Vagina (tissue), 2 donors: ENCODE measurements at regions not wholly inside any gene's neighbourhood (a gene's known extent, or its start where the extent isn't known, plus 50 kb on each side); places are given as distances from the start of the nearest gene placed in this dataset.
A peak's percentile ranks its signal among the peaks of the same experiment; 100 is the strongest.

ENCODE experiments used
- DNase-seq, 2 donors: peaks; one replicate each; pipeline ENCODE4 v3.0.0-alpha.2; 2017; ENCODE audit errors: extremely low spot score in 2 of 2
- H3K27ac ChIP-seq: fragments of 200-600 bp; sonication (generic); one replicate; pipeline ENCODE4 v1.5.1; 2019
- H3K27me3 ChIP-seq: fragments of 200-600 bp; sonication (generic); one replicate; pipeline ENCODE4 v1.5.1; 2019
- H3K36me3 ChIP-seq, 2 donors: fragments of 200-600 bp; sonication (generic); one replicate each; pipeline ENCODE4 v1.5.1; 2017 to 2019
- H3K4me1 ChIP-seq: fragments of 200-600 bp; sonication (generic); one replicate; pipeline ENCODE4 v1.5.1; 2019
- H3K4me3 ChIP-seq, 2 donors: fragments of 200-600 bp; sonication (generic); 1 replicate in 1 of 2; 2 replicates in 1 of 2; pipeline ENCODE4 v1.5.1; 2016 to 2019
- H3K9me3 ChIP-seq: fragments of 200-600 bp; sonication (generic); one replicate; pipeline ENCODE4 v1.5.1; 2019
- POLR2A ChIP-seq, 2 donors: fragments of 450-650 bp; IDR thresholded peaks; one replicate each; pipeline ENCODE4 v1.6.1; 2017; ENCODE audit warnings: antibody characterized with exemption in 2 of 2, mild to moderate bottlenecking in 2 of 2, moderate library complexity in 2 of 2
- POLR2AphosphoS5 ChIP-seq, 2 donors: sonication (generic); formaldehyde crosslinking; IDR thresholded peaks; one replicate each; pipeline ENCODE4 v1.9.0; 2017; ENCODE audit warnings: antibody characterized with exemption in 2 of 2, mild to moderate bottlenecking in 2 of 2, low read depth in 1 of 2; ENCODE audit not compliant: insufficient read depth in 1 of 2
- intact Hi-C: fragments of 100-400 bp; cut with DNase I; formaldehyde crosslinking; loops from one replicate; pipeline ENCODE4 v1.15.1; 2023
- TF ChIP-seq, protein P1 (sequence below), 3 experiments: fragments of 450-650 bp in 2 of 3; fragments of 200-600 bp in 1 of 3; sonication (generic) in 1 of 3; IDR thresholded peaks; one replicate each; pipeline ENCODE4 v1.5.1; 2017 to 2019; ENCODE audit warnings: antibody characterized with exemption in 3 of 3, mild to moderate bottlenecking in 2 of 3, moderate library complexity in 2 of 3

DNA sequence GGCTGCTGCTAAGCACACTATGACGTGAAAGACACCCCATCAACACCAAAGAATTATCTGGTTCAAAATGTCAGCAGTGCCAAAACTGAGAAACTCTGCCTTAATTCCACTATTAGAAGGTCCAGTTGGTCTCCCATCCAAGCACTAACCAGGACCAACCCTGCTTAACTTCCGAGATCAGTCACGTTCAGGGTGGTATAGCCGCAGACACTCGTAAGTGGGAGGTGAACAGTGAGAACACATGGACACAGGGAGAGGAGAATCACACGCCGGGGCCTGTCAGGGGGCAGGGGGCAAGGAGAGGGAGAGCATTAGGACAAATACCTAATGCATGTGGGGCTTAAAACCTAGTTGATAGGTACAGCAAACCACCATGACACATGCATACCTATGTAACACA, 83.4 kb downstream of the C13orf42 start:
- Histone ChIP-seq H3K4me3 (no peak overlapping the region), H3K4me1 (no peaks in the 10 kb centered on the region), H3K27ac (no peak overlapping the region), H3K36me3 (no peaks in the 10 kb centered on the region), H3K9me3 (no peaks in the 10 kb centered on the region), H3K27me3 (no peaks in the 10 kb centered on the region)
- intact Hi-C loops: no loop called here
- DNase-seq: peak in 1 of 2 donors; percentile 46
- TF ChIP-seq POLR2AphosphoS5 (IDR thresholded peaks at IDR 0.05; ENCODE audit: insufficient read depth in 1 of 2, low read depth in 1 of 2) (no peak), POLR2A (IDR thresholded peaks at IDR 0.05) (no peak)
- TF ChIP-seq, protein P1, sequence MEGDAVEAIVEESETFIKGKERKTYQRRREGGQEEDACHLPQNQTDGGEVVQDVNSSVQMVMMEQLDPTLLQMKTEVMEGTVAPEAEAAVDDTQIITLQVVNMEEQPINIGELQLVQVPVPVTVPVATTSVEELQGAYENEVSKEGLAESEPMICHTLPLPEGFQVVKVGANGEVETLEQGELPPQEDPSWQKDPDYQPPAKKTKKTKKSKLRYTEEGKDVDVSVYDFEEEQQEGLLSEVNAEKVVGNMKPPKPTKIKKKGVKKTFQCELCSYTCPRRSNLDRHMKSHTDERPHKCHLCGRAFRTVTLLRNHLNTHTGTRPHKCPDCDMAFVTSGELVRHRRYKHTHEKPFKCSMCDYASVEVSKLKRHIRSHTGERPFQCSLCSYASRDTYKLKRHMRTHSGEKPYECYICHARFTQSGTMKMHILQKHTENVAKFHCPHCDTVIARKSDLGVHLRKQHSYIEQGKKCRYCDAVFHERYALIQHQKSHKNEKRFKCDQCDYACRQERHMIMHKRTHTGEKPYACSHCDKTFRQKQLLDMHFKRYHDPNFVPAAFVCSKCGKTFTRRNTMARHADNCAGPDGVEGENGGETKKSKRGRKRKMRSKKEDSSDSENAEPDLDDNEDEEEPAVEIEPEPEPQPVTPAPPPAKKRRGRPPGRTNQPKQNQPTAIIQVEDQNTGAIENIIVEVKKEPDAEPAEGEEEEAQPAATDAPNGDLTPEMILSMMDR (IDR thresholded peaks at IDR 0.05): no peak

DNA sequence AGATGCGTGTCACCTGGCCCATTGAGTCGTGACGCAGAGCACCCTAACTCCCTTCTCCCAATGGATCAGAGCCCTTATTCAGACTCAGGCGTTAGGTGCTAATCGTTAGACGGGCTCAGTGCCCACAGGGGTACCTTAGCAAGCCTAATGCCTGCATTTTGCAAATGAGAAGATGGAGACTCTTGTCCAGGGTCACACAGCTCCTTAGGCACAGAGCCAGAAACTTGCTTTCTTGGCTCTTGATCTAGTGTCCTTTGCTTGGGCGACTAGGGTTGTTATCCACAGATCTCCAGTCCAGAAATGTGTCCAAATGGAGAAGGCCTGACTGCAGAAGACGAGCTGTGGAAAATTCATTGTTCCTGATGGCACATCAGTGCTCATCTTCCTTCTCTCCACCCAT, 85.1 kb downstream of the C13orf42 start:
- Histone ChIP-seq H3K27me3 (no peaks in the 10 kb centered on the region), H3K4me1 (no peaks in the 10 kb centered on the region), H3K27ac (no peak overlapping the region), H3K36me3 (no peaks in the 10 kb centered on the region), H3K4me3 (no peak overlapping the region), H3K9me3 (no peaks in the 10 kb centered on the region)
- intact Hi-C loops: no loop called here
- DNase-seq: peak in 1 of 2 donors; percentile 22
- TF ChIP-seq POLR2AphosphoS5 (IDR thresholded peaks at IDR 0.05; ENCODE audit: insufficient read depth in 1 of 2, low read depth in 1 of 2) (no peak), POLR2A (IDR thresholded peaks at IDR 0.05) (no peak)
- TF ChIP-seq, protein P1 (IDR thresholded peaks at IDR 0.05): no peak

GRCh38 chr13:51025245-51025905, 85.7 kb downstream of the C13orf42 start:
- Histone ChIP-seq H3K9me3 (no peaks in the 10 kb centered on the region), H3K27me3 (no peaks in the 10 kb centered on the region), H3K36me3 (no peaks in the 10 kb centered on the region), H3K27ac (no peak overlapping the region), H3K4me3 (no peak overlapping the region), H3K4me1 (no peaks in the 10 kb centered on the region)
- intact Hi-C loops: no loop called here
- TF ChIP-seq POLR2AphosphoS5 (IDR thresholded peaks at IDR 0.05; ENCODE audit: insufficient read depth in 1 of 2, low read depth in 1 of 2) (no peak), POLR2A (IDR thresholded peaks at IDR 0.05) (no peak)
- TF ChIP-seq, protein P1 (IDR thresholded peaks at IDR 0.05): no peak
- peak in 1 of 2 donors; percentile 52 for DNase-seq

- Histone ChIP-seq H3K4me3 (no peak overlapping the region), H3K27ac (no peak overlapping the region), H3K27me3 (no peaks in the 10 kb centered on the region), H3K9me3 (no peaks in the 10 kb centered on the region), H3K4me1 (no peaks in the 10 kb centered on the region), H3K36me3 (no peaks in the 10 kb centered on the region)
- no peak for TF ChIP-seq POLR2AphosphoS5 (IDR thresholded peaks at IDR 0.05; ENCODE audit: insufficient read depth in 1 of 2, low read depth in 1 of 2)
- TF ChIP-seq, protein P1 (IDR thresholded peaks at IDR 0.05): no peak
- TF ChIP-seq POLR2A (IDR thresholded peaks at IDR 0.05): no peak
- DNase-seq: no peak
- intact Hi-C loops: no loop called here
Observed at GRCh38 chr13:51021811-51022210, 89.3 kb downstream of the C13orf42 start.

DNA sequence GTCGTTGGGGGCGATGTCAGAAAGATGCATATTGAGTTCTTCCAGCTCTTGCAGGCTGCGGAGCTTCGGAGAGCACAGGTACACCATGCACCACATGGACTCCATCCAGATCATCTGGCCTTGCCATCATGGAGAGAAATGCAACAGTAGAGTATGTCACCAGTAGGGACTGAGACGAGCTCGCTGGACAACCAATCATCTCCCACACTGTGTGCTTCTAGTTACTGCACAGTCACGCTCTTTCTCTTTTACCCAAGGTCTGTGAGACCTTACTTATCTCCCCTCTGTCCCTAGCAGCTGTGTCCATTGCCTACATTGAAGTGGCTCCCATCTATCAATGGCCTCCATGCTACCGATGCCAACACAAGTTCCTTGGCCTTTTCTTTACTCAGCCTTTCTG, 90.5 kb downstream of the C13orf42 start:
- no peak for DNase-seq
- TF ChIP-seq POLR2A (IDR thresholded peaks at IDR 0.05) (no peak), POLR2AphosphoS5 (IDR thresholded peaks at IDR 0.05; ENCODE audit: insufficient read depth in 1 of 2, low read depth in 1 of 2) (no peak)
- TF ChIP-seq, protein P1 (IDR thresholded peaks at IDR 0.05): no peak
- Histone ChIP-seq H3K36me3 (no peaks in the 10 kb centered on the region), H3K4me1 (no peaks in the 10 kb centered on the region), H3K27me3 (no peaks in the 10 kb centered on the region), H3K27ac (no peak overlapping the region), H3K4me3 (no peak overlapping the region), H3K9me3 (no peaks in the 10 kb centered on the region)
- intact Hi-C loops: no loop called here
